ENCODE measurements at regions not wholly inside any gene's neighbourhood (a gene's known extent, or its start where the extent isn't known, plus 50 kb on each side); places are given as distances from the start of the nearest gene placed in this dataset.
"Not testable (repeated sequence)": the region's sequence is repeated elsewhere in the genome, so short reads cannot be mapped to it uniquely, and the experiment has no call there.

- H3K9me3 ChIP-seq (ENCODE audit: control insufficient read depth, insufficient read depth, low read depth, low read length); H3K27me3 ChIP-seq (ENCODE audit: control insufficient read depth, insufficient read depth, low read length); H3K27ac ChIP-seq (ENCODE audit: low read length); H3K36me3 ChIP-seq (ENCODE audit: control insufficient read depth, insufficient read depth, low read length); ATAC-seq; in situ Hi-C loops (cut with HindIII; ENCODE audit: low pct_unique_long_range_greater_than_20kb, low sequenced_read_pairs); POLR2A ChIA-PET; H3K4me1 ChIP-seq (ENCODE audit: control insufficient read depth, insufficient read depth, low read length); DNase-seq (ENCODE audit: low read depth, low spot score); CTCF ChIA-PET; H3K4me3 ChIP-seq (ENCODE audit: low read depth in 2 of 2, low read length in 2 of 2); BruUV-seq (replicated peaks); intact Hi-C loops (cut with micrococcal nuclease; ENCODE audit: unreplicated experiment): not testable (repeated sequence)
These were observed 641.1 kb upstream of the DPP6 start for GRCh38 chr7:153410997-153411642.

- in situ Hi-C loops (cut with HindIII; ENCODE audit: low pct_unique_long_range_greater_than_20kb, low sequenced_read_pairs); H3K27me3 ChIP-seq (ENCODE audit: control insufficient read depth, insufficient read depth, low read length); CTCF ChIA-PET; H3K27ac ChIP-seq (ENCODE audit: low read length); intact Hi-C loops (cut with micrococcal nuclease; ENCODE audit: unreplicated experiment); DNase-seq (ENCODE audit: low read depth, low spot score); H3K36me3 ChIP-seq (ENCODE audit: control insufficient read depth, insufficient read depth, low read length); BruUV-seq (replicated peaks); H3K4me1 ChIP-seq (ENCODE audit: control insufficient read depth, insufficient read depth, low read length); H3K4me3 ChIP-seq (ENCODE audit: low read depth in 2 of 2, low read length in 2 of 2); POLR2A ChIA-PET; ATAC-seq; H3K9me3 ChIP-seq (ENCODE audit: control insufficient read depth, insufficient read depth, low read depth, low read length): not testable (repeated sequence)
These were observed 639.9 kb upstream of the DPP6 start for GRCh38 chr7:153412114-153412823.

DNA sequence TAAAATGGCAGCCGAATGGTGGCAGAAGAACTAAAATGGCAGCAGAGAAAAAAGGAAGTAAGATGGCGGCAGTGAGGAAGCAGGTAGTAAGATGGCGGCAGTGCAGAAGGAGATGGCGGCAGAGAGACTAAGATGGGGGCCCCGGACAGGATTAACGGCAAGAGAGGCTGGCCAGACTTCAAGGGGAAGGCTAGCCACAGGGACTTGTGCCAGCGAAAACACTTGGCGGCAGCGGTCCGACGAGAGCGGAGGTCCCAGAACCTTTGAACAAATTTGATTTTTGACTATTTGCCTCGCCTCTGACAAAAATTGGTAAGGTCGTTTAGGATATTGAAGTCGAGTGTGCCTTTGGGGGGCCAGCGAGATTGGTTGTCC lies 639.4 kb upstream of the DPP6 start:
- H3K36me3 ChIP-seq (ENCODE audit: control insufficient read depth, insufficient read depth, low read length); H3K4me1 ChIP-seq (ENCODE audit: control insufficient read depth, insufficient read depth, low read length); ATAC-seq; H3K4me3 ChIP-seq (ENCODE audit: low read depth in 2 of 2, low read length in 2 of 2); BruUV-seq (replicated peaks); CTCF ChIA-PET; H3K9me3 ChIP-seq (ENCODE audit: control insufficient read depth, insufficient read depth, low read depth, low read length); POLR2A ChIA-PET; H3K27ac ChIP-seq (ENCODE audit: low read length); H3K27me3 ChIP-seq (ENCODE audit: control insufficient read depth, insufficient read depth, low read length); intact Hi-C loops (cut with micrococcal nuclease; ENCODE audit: unreplicated experiment); in situ Hi-C loops (cut with HindIII; ENCODE audit: low pct_unique_long_range_greater_than_20kb, low sequenced_read_pairs); DNase-seq (ENCODE audit: low read depth, low spot score): not testable (repeated sequence)

GRCh38 chr7:153413199-153413539 lies 639.0 kb upstream of the DPP6 start:
- intact Hi-C loops (cut with micrococcal nuclease; ENCODE audit: unreplicated experiment) (no loop called here), in situ Hi-C loops (cut with HindIII; ENCODE audit: low pct_unique_long_range_greater_than_20kb, low sequenced_read_pairs) (no loop called here)
- H3K9me3 ChIP-seq (ENCODE audit: control insufficient read depth, insufficient read depth, low read depth, low read length), result no peaks in the 10 kb centered on the region
- no peaks in the 10 kb centered on the region for H3K27me3 ChIP-seq (ENCODE audit: control insufficient read depth, insufficient read depth, low read length)
- ATAC-seq, result no peak
- no peaks in the 10 kb centered on the region for H3K36me3 ChIP-seq (ENCODE audit: control insufficient read depth, insufficient read depth, low read length)
- H3K27ac ChIP-seq (ENCODE audit: low read length), result no peak overlapping the region
- DNase-seq (ENCODE audit: low read depth, low spot score), result no peak
- TF ChIP-seq SIN3A (IDR thresholded peaks at IDR 0.05; ENCODE audit: borderline replicate concordance, insufficient read depth, low read depth, low read length) (no peak), POLR2AphosphoS5 (IDR thresholded peaks at IDR 0.05; ENCODE audit: low read depth, low read length) (no peak), REST (IDR thresholded peaks at IDR 0.05; ENCODE audit: insufficient read depth in 1 of 2, low read depth in 2 of 2, low read length in 1 of 2) (no peak), TCF7L2 (IDR thresholded peaks at IDR 0.05; ENCODE audit: low read depth, low read length) (no peak)
- TF ChIP-seq, protein P1, sequence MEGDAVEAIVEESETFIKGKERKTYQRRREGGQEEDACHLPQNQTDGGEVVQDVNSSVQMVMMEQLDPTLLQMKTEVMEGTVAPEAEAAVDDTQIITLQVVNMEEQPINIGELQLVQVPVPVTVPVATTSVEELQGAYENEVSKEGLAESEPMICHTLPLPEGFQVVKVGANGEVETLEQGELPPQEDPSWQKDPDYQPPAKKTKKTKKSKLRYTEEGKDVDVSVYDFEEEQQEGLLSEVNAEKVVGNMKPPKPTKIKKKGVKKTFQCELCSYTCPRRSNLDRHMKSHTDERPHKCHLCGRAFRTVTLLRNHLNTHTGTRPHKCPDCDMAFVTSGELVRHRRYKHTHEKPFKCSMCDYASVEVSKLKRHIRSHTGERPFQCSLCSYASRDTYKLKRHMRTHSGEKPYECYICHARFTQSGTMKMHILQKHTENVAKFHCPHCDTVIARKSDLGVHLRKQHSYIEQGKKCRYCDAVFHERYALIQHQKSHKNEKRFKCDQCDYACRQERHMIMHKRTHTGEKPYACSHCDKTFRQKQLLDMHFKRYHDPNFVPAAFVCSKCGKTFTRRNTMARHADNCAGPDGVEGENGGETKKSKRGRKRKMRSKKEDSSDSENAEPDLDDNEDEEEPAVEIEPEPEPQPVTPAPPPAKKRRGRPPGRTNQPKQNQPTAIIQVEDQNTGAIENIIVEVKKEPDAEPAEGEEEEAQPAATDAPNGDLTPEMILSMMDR (IDR thresholded peaks at IDR 0.05), result no peak
- no TSS peak for BruUV-seq (replicated peaks)
- H3K4me3 ChIP-seq (ENCODE audit: low read depth in 2 of 2, low read length in 2 of 2), result no peak overlapping the region
- CTCF ChIA-PET, result no interaction called here
- POLR2A ChIA-PET, result no interaction called here
- H3K4me1 ChIP-seq (ENCODE audit: control insufficient read depth, insufficient read depth, low read length), result no peaks in the 10 kb centered on the region
